RPMI8226 (cell line): ENCODE measurements at regions not wholly inside any gene's neighbourhood (a gene's known extent, or its start where the extent isn't known, plus 50 kb on each side); places are given as distances from the start of the nearest gene placed in this dataset.

Source experiments
- DNase-seq: peaks from one replicate; pipeline ENCODE4 v3.0.0-alpha.2; 2015

DNA sequence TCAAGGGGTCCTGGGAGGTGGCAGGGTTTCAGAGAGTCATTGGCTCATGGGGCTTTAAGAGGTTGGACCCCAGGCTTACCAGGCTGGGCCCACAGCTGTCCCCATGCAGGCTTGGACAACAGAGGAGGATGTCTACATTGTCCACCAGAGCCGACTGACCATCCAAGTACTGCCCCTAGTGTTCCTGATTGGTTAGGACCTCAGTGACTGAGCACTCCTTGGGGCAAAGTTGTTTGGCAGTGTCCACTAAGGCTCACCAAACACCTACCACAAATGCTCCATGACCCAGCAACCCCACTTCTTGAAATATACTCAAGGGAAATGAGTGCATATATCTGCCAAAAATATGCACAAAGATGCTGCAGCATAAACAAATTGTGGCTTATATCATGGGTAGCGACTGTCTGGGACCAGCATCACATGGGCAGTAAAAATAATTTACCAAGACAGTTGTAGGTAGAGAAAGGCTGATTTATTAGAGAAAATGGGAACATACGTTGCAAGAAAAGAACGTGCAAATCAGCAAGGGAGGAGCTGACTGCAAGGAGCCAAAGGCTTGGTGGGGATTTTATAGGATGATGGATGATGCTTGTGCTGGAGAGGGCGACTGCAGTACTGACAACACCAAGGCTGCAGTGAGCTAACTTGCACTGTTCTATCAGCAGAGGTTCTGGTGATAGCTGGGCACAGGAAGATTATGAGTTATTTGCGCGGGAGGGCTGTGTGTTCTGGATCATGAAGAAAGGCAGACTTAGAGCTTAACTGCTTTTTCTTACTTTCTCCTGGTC lies 265.2 kb downstream of the GADD45G start:
- no peak for DNase-seq

DNA sequence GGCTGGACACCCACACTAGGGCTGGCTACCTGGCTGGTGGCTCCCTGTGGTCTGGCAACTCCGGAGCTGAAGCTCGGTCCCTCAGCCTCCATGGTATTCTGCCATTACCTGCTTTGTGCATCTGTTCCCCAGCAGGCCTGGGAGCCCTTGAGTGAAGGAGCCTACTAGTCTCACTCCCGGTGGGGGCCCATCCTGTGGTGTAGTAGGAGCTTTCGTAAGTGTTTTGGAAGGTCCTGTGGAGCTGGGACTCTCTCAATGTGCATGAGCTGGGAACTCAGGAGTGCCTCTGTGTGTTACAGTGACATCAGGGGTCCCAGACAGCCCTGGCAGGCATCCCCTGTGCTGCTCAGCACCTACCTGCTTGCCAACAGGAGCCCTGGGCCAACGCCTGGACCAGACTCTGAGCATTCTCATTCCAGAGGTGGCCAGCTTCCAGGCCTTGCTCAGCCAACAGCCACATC lies 267.1 kb downstream of the GADD45G start:
- no peak for DNase-seq

DNA sequence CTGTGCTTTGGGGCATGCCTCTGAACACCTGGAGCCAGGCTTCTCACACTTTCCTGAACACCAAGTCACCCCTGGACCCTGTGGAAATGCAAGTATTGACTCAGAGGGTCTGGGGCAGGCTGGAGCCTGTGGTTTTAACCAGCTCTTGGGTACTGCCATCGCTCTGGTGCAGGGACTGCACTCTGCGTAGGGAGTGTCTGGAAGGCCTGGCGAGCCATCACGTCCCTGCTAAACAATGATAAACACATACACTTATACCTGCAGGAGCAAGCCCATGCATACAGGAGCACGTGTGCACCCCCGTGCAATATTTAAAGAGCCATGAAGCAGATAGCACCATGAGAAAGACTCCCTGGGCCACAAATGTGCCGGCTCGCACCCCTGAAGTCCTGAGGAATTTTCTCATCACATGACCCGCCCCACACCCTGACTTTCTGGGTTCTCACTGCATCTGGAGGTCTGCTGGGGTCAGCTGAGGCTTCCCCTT lies 267.7 kb downstream of the GADD45G start:
- DNase-seq = no peak

DNA sequence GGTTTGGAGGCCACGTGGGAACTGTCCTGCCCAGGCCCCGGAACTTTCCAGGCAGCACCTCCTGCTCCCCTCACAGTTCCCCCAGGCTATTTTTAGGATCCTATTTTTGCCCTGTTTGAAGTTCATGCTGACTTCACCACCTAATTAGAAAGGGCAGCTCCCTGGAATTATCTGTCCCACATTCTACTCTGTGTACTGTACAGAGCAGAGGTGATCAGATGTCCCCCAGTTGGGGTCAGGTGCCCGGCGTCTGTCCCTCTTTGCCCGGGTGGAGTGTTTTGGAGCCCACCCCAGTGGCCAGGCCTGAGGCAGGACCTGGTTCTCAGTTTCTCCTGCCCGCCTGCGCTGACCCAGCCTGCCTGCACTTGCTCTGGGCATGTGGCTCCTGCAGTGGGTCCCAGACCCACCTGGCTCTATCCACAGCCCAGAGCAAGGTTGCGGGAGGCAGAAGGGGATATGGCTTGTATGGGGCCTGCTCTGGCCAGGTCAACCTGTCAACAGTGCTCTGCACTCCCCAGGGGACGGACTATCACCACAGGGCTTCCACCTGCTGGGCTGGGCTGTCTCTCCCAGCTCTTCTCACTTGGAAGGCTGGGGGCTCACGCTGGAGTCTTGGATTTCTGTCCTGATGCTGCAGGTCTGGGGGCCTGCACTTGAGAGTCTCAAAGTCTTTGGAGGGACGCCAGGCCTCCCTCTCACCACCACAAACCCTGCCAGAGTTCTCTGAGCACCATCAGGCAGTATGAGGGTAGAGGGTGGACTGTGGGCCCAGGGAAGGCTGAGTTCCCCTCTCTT lies 268.3 kb downstream of the GADD45G start:
- DNase-seq = no peak

DNA sequence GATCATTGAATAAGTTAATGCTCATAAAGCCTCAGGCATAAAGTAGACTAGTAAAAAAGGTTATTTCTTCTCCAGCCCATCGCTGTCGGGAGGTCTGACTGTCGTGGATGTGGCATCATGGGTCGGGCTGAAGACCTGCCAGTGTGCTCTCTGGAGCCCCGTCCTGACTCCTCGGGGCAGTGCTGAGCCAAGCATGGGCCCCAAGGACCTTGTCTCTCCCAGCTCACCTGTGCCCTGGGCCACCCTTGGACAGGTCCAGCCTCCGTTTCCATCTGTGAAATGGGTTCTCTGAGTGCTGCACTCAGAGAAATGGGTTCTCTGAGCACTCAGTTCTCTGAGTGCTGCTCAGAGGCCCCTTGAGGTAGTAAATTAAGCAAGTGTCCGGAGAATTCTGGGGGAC lies 269.0 kb downstream of the GADD45G start:
- no peak for DNase-seq

DNA sequence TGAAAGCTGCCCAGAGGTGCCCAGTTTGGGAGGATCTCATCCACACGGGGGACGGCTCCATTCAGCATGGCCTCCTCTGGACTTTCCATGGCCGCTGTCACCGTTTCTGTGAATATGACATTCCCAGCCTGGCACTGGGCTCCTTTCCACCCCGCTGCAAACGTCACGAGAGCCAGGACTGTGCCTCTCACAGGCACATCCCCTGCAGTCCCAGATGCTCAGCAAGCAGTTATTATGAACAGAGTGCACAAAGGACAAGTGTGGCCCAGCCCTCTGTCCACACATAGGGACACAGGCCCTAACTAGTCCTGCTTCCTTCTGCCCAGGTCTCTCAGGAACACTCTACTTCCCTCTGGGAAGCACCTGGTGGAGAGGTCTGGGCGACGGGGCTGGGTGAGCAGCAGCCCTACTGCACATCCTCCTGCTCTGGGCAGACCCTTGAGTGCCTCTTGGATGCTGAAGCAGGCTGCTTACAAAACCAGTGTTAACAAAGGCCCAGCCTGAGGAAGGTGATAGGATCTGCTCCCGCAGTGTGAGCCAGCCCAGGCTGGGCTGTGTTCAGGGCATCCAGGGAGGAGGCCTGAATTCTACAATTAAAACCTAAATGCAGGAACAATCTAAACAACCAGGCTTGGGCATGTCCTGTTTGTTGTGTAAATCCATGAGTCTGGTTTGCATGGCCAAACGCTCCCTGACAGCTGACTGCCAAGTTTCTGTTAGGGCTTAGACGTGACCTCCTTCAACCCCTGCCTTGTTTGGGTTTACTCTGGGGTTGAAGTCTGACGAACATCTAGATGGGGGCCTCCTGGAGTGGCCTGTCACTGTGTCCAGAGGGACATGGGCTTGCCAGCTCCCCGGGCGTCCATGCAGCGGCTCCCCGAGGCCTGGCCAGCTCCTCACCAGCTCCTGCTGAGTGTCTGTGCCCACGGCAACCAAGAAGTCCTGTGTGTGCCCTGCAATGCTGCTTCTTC lies 269.8 kb downstream of the GADD45G start:
- DNase-seq = no peak

DNA sequence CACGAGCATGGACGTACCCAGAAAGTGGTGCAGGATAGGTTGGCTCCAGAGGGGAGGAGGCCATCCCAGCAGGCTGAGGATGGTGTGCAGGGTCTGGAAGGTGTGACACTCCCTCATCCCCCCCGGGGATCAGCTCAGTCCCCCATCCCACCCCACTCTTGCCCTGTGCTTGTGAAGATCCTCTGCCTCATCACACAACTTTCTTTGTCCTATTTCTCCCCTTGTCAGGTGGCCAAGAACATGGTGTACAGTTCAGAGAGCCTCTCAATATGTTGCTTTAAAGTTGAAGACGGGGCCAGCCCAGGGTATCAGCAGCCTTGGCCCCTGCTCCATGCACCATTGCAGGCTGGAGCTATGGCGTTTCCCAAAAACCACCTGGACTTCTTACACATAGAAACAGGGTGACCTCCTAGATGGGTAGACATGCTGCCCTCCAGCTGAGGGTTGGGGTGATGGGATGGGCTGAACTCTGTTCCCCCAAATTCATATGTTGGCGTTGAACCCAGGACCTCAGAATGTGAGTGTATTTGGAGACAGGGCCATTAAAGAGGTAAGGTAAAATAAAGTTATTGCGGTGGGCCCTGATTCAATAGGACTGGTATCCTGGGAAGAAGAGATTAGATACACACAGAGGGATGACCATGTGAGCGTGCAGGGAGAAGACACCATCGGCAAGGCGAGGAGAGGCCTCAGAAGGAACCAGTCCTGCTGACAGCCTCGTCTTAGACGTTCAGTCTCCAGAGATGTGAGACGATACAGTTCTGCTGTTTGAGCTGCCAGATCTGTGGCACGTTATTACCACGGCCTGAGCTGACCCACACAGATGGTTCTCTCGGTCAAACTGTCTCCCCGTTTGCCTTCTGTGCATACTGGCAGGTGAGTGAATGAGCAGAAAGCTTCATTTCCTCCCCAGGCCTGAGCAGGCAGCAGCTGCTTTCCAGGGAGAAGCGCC lies 272.5 kb downstream of the GADD45G start:
- no peak for DNase-seq

DNA sequence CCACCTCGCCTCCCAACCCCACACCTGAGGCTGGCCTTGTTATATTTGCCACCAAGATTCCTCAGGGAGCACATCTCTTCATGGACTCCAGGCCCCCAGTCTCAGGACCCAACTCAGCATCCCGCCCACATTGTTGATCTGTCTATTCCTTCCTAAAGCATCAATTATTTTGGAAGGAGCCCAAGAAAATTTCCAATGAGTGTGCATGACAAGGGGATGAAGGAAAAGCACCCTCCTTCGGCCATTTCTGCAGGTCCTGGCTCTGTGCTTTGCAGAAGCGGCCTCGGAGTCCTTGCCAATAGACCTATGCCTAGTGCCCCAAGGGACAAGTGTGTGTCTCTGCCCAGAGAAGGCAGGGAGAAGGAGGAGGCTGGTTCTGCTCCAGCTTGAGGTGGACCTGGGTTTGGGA lies 273.2 kb downstream of the GADD45G start:
- DNase-seq = no peak

DNA sequence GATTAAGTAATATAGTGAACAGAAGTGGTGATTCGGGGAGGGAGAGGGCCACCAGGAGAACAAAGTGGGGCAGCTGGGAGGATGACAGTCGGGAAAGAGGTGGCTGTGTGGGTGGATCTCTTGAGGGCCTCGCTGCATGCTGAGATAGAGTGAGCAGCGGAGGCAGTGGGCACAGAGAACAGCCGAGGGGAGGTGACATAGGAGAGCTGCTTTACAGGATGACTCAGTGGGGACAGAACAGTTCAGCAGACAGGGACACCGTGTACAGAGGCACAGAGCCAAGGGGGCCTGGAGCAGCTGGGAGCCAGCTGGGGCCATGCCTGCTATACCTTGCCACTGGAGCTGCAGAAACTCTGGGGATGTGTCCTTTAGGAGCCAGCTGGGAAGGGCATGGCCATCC lies 273.9 kb downstream of the GADD45G start:
- no peak for DNase-seq

DNA sequence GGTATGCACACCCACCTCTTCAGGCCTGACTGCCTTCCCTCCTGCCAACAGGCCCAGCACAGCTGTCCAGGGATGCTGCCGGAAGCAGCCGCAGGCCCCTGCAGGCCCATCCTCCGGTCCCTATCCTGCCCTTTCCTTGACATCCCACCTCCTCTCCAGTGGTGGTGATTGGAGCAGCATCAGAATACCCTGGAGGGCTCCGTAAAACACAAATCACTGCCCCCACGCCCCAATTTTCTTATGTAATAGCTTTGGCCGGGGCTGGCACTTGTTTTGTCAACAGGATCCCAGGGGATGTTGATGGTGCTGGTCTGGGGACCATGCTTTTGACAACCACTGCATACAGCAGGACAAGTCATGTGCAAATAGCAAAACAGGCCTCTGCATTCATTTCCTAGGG lies 274.5 kb downstream of the GADD45G start:
- DNase-seq = no peak

DNA sequence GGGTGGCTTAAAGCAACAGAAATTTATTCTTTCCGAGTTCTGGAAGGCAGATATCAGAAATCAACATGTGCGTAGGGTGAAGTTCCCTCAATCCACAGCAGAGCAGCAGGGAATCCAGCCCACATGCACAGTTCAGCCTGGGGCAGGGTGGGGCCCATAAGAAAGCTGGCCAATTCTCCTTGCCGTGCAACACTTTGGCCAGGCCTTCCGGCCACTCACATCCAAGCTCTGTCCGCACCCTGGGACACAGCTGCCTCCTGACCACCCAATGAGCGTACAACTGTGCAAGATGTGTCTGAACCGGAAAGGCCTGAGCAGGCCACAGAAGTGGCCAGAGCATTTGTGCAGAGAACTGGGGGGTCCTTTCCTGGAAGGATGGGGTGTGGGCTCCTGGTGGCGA lies 274.9 kb downstream of the GADD45G start:
- no peak for DNase-seq

DNA sequence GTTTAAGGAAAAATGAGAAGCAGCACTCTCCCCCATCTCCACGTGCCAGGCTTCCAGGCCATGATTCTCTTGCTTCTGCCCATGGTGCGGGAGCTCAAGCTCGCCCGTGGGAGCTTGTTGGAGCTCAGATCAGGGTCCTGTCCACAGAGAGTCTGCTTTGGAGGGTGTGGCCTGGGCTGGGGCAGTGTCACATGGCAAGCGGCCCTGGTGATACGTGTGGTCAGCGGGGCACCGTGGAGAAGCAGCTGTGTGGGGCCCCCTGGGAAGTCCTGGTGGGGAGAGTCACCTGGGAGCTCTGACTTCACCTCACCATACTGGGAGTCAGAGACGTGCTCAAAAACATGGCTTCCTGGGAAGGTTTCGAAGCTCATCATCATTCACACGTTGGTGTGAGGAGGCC lies 275.3 kb downstream of the GADD45G start:
- DNase-seq = no peak

DNA sequence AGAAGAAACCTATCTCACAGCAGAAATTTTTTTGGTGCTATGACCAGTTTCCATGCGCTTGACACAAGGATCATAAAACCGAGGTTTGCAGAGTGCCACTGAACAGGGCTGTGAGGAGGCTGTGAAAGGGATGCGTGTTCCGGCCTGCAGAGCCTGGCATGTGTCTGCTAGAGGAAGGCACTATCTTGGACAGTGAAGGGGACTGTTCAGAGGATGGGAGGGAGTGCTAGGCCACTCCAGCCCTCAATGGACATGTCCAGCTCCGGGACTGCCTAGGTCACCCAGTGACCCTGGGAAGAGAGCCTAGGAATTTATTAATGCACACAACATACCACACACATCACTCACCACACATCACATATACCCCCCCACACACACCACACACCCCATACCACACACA lies 275.9 kb downstream of the GADD45G start:
- DNase-seq = no peak

DNA sequence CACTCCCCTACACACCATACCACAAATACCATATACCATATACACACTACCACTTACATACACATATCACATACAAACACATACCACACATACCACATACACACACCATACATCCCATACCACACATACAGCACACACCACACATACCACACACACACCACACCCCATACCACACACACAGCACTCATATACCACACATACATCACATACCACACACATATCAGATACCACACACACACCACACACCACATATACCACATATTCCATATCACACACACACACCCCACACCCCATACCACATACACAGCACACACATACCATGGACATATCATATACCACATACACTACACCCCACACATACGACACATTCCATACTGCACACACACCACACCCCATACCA lies 276.6 kb downstream of the GADD45G start:
- no peak for DNase-seq

DNA sequence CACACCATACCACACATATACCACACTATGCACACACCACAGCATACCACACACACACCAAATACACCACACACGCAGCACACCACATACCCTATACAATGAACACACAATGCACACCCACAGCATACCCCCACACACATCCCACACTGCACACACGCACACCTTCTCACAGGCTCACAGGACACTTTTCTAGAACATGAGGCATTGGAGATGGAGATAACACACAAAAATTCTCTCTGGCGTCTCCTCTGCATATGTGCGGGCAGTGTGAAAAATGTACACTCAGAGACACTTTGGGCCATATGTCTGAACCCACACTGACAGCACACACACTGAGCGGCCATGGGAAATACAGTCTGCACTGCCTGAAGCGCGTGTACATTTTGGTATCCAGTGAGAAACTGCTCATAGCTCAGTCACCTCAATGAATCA lies 278.1 kb downstream of the GADD45G start:
- no peak for DNase-seq

DNA sequence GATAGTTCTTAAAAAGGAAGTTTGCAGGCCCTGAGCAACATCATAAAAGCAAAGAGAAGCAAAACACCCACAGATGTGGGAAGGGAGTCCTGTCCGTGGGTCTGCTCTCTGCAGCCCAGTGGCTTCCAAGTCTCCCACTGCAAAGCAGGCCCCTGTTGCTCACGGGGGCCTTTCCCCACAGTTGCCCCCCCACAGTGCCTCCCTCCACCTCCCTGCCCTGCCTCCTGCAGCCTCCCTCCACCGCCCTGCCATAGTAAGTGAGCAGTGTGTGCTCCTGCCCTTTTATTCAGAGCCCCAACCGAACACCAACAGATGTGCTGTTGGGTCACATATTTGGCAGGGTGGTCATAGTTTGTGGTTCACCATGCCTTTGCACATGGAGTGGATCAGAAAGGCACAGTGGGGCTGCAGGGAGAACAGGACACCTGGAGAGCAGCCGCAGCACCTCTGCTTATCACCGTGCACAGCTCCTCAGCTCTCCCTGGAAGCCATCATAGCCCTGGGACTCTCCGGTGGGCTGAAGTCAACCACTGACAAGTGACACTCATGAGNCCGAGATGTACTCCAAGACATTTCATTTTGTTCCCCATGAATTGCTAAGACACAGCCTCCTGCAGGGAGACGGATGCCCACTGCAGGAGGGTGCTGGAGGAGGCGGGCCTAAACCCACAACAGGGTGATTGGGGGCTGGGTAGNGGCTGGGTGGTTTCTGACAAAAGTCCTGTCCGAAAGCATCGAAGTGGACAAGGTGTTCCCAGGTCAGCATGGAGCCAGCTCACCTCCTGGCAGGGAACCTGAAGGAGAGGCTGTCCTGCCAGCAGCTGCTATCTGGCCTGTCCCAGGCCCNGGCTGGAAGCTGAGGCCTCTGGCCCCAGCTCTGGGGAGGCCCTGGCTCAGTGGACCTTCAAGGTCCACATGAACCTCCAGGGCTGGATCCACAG lies 278.9 kb downstream of the GADD45G start:
- no peak for DNase-seq

DNA sequence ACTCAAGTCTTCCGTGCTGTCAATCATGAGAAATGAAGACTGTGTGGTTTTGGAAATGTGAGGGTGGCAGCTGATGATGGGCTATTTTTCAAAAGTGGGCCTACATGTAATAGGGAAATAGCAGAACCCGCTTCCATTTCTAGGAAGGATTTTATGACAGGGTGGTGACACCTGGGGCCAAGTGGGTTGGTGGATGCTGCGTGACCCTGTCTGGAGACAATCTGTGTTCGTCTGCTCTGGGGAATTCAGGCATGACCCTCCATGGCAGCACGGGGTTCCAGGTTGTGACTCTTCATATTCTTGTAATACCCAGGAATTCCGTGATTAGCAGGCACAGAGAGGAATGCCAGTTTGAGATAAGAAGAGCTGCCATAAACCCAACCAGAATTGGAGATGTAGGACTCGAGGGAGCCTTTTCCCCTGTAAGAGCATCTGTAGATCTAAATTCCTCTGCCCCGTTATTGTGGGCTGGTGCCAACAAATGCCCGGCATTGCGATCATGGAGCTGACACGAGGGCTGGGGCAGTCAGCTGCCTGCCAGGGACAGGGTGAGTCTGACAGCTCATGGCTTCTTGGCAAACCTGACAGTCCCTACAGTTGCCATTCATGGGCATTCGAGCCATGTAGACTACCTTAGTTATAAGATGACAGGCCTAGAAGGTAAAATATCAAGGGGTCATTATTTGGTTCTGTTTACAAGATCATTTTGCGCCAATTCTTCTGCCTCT lies 279.7 kb downstream of the GADD45G start:
- no peak for DNase-seq

DNA sequence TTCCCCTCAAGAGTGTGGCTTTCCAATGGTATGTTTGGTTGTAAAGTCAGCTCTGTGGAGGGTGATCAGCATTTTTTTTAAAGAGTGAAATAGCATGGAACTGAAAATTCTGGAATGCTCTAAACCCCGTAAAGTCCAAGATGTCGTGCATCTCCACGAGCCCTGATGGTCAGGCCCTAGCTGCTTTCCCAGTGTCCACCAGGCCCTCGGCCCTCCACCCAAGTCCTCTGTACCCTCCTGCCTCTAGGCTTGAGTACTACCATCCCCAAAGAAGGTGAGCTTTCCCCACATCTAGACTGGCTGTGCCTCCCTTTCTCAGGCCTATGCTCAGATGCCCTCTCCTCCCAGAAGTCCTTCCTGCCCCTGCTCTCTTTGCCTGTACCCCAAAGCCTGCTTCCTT lies 280.3 kb downstream of the GADD45G start:
- DNase-seq = no peak

DNA sequence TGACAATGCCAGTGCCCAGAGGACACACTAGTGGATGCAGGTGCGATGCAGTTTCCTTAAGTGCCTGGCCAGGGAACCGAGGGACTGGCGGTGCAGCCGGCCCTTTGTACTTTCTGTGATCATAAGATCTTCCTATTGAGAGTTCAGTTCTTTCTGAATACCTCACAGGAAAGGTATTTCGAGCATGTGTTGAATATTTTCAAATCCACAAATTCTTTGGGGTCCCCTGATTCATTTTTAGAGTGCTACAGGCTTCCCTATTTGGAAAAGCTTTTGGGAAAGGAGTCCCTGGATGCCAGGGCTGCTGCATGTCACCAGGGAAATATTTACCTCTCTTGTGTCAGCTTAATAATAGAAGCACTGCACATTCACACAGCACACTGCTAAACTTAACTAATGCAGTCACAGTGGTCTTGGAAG lies 281.5 kb downstream of the GADD45G start:
- DNase-seq = no peak

DNA sequence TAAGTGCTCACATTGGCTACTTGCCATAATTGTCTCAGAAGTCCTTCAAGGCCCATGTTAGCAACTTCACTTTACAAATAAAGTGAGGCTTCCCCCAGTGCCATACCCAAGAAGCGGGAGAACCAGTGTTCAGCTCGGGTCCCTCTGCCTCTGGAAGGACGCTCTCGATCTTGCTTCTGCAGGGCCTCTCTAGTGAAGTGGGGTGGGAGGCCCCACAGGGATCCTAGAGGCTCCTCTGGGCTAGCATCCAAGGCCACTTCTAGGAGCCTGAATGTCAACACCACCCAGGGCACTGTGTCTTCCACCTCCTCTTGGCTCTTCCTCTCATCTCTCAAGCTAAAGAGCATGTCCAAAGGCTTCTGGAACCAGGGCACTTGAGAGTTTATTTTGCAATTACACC lies 282.5 kb downstream of the GADD45G start:
- DNase-seq = no peak
